Muscle of back (tissue), 3 donors: ENCODE measurements at regions not wholly inside any gene's neighbourhood (a gene's known extent, or its start where the extent isn't known, plus 50 kb on each side); places are given as distances from the start of the nearest gene placed in this dataset.

Experiments used
- DNase-seq, 3 donors: peaks; one replicate each; pipeline versions ENCODE4 v3.0.0 to v3.0.0-alpha.2; 2013

GRCh38 chr4:129415004-129415403, 319.1 kb downstream of the C4orf33 start:
- no peak for DNase-seq

GRCh38 chr4:129420637-129421036, 324.7 kb downstream of the C4orf33 start:
- no peak for DNase-seq

- no peak for DNase-seq
Observed at GRCh38 chr4:129422277-129422676, 326.3 kb downstream of the C4orf33 start.

- no peak for DNase-seq
Observed at GRCh38 chr4:129428454-129428853, 332.5 kb downstream of the C4orf33 start.

- DNase-seq: peak in 2 of 3 donors; percentile 34 to 46
Observed at GRCh38 chr4:129429581-129430320, 333.8 kb downstream of the C4orf33 start.

GRCh38 chr4:129437347-129437746, 341.4 kb downstream of the C4orf33 start:
- DNase-seq: no peak

- DNase-seq: no peak
Observed at GRCh38 chr4:129438456-129438981, 342.6 kb downstream of the C4orf33 start.

- DNase-seq: no peak
Observed at GRCh38 chr4:129446074-129446473, 350.1 kb downstream of the C4orf33 start.

GRCh38 chr4:129453524-129454200, 357.7 kb downstream of the C4orf33 start:
- DNase-seq: peak in 1 of 3 donors; percentile 22

- DNase-seq: peak; percentile 47 to 70 (median 56)
Observed at GRCh38 chr4:129455482-129455881, 359.5 kb downstream of the C4orf33 start.

GRCh38 chr4:129468624-129469023, 372.7 kb downstream of the C4orf33 start:
- no peak for DNase-seq

- DNase-seq: no peak
Observed at GRCh38 chr4:129474698-129475097, 378.7 kb downstream of the C4orf33 start.

- DNase-seq: no peak
Observed at GRCh38 chr4:129481107-129481506, 385.2 kb downstream of the C4orf33 start.

- no peak for DNase-seq
Observed at GRCh38 chr4:129488427-129488826, 392.5 kb downstream of the C4orf33 start.

GRCh38 chr4:129490516-129490915, 394.6 kb downstream of the C4orf33 start:
- DNase-seq: no peak

- DNase-seq: no peak
Observed at GRCh38 chr4:129498626-129499025, 402.7 kb downstream of the C4orf33 start.

GRCh38 chr4:129514852-129515251, 418.9 kb downstream of the C4orf33 start:
- DNase-seq: no peak

GRCh38 chr4:129515356-129515755, 419.4 kb downstream of the C4orf33 start:
- no peak for DNase-seq

GRCh38 chr4:129526812-129527211, 430.9 kb downstream of the C4orf33 start:
- peak in 1 of 3 donors; percentile 22 for DNase-seq

GRCh38 chr4:129531253-129531652, 435.3 kb downstream of the C4orf33 start:
- DNase-seq: no peak

GRCh38 chr4:129532573-129532972, 436.6 kb downstream of the C4orf33 start:
- no peak for DNase-seq

GRCh38 chr4:129543299-129543698, 447.3 kb downstream of the C4orf33 start:
- DNase-seq: no peak
